ENCODE measurements at regions not wholly inside any gene's neighbourhood (a gene's known extent, or its start where the extent isn't known, plus 50 kb on each side); places are given as distances from the start of the nearest gene placed in this dataset.

DNA sequence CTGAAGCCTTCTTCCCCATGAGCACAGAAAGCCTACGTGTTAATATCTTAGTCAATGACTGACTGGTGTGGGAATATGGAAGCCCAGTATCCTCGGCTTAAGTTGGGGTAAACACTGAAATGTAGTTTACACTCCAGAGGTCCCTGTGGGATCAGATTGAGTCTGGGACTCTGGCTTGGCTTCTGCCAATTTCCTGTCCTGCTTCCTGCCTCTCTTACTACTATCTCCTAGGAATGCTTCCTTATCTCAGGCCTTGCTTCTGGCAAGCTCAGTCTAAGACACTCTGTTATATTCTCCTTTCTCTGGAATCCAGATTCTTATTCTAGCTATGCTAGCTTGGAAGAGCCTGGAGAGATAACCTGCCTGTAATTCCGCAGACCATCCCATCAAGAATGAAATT is 174.0 kb upstream of the LDB2 start:
- H3K36me3 ChIP-seq (ENCODE audit: control insufficient read depth, insufficient read depth, low read length): no peaks in the 10 kb centered on the region
- 82% methylated on average over 3 of the region's 3 CpGs for WGBS (ENCODE audit: insufficient coverage)
- H3K4me1 ChIP-seq (ENCODE audit: control insufficient read depth, insufficient read depth, low read length): no peaks in the 10 kb centered on the region
- H3K27ac ChIP-seq (ENCODE audit: low read length): no peak overlapping the region
- H3K4me3 Mint-ChIP-seq: no peak overlapping the region
- DNase-seq (no peak), ATAC-seq (no peak)
- no peaks in the 10 kb centered on the region for H3K27me3 ChIP-seq (ENCODE audit: control insufficient read depth, insufficient read depth, low read length)
- H3K9me3 ChIP-seq (ENCODE audit: control insufficient read depth, insufficient read depth, low read length): no peaks in the 10 kb centered on the region
- no peak overlapping the region for H3K27ac Mint-ChIP-seq
- H3K36me3 Mint-ChIP-seq: no peaks in the 10 kb centered on the region
- peaks cover 0 to 6% of the 10 kb centered on the region in 2 donors for H3K27me3 Mint-ChIP-seq (ENCODE audit: low read depth in 2 of 2)
- H3K9me3 Mint-ChIP-seq: peaks cover 0 to 2% of the 10 kb centered on the region in 2 donors
- intact Hi-C loops (cut with micrococcal nuclease): no loop called here
- TF ChIP-seq, protein P1, sequence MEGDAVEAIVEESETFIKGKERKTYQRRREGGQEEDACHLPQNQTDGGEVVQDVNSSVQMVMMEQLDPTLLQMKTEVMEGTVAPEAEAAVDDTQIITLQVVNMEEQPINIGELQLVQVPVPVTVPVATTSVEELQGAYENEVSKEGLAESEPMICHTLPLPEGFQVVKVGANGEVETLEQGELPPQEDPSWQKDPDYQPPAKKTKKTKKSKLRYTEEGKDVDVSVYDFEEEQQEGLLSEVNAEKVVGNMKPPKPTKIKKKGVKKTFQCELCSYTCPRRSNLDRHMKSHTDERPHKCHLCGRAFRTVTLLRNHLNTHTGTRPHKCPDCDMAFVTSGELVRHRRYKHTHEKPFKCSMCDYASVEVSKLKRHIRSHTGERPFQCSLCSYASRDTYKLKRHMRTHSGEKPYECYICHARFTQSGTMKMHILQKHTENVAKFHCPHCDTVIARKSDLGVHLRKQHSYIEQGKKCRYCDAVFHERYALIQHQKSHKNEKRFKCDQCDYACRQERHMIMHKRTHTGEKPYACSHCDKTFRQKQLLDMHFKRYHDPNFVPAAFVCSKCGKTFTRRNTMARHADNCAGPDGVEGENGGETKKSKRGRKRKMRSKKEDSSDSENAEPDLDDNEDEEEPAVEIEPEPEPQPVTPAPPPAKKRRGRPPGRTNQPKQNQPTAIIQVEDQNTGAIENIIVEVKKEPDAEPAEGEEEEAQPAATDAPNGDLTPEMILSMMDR (IDR thresholded peaks at IDR 0.05): no peak
- H3K4me1 Mint-ChIP-seq: no peaks in the 10 kb centered on the region
- H3K4me3 ChIP-seq (ENCODE audit: low read length): no peak overlapping the region

DNA sequence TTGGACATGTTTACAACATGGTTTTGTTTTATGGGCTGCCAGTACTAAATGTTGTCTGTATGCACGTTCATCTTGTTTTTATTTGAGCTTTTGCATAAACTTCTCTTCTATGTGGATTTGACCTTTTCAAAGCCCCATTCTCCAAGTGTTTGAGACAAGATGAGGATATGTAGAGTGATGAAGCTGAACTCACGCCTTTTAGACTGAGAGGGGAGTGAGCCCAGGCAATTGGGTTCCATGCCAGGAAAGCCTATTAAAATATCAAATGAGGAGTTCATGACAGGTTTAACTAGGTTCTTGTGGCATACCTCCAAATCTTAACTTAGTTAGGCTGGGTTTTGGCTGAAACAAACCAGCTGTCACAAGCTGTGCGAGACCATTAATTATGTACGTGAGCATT is 170.4 kb upstream of the LDB2 start:
- Mint-ChIP-seq H3K9me3 (peaks cover 0 to 2% of the 10 kb centered on the region in 2 donors), H3K4me1 (no peaks in the 10 kb centered on the region), H3K36me3 (no peaks in the 10 kb centered on the region), H3K4me3 (no peak overlapping the region), H3K27me3 (ENCODE audit: low read depth in 2 of 2) (peaks cover 0 to 6% of the 10 kb centered on the region in 2 donors), H3K27ac (no peak overlapping the region)
- Histone ChIP-seq H3K4me3 (ENCODE audit: low read length) (no peak overlapping the region), H3K27ac (ENCODE audit: low read length) (no peak overlapping the region), H3K27me3 (ENCODE audit: control insufficient read depth, insufficient read depth, low read length) (no peaks in the 10 kb centered on the region), H3K36me3 (ENCODE audit: control insufficient read depth, insufficient read depth, low read length) (no peaks in the 10 kb centered on the region), H3K4me1 (ENCODE audit: control insufficient read depth, insufficient read depth, low read length) (no peaks in the 10 kb centered on the region), H3K9me3 (ENCODE audit: control insufficient read depth, insufficient read depth, low read length) (no peaks in the 10 kb centered on the region)
- DNase-seq (no peak), ATAC-seq (no peak)
- WGBS (ENCODE audit: insufficient coverage): 90% methylated on average over 4 of the region's 4 CpGs
- TF ChIP-seq, protein P1 (IDR thresholded peaks at IDR 0.05): no peak
- intact Hi-C loops (cut with micrococcal nuclease): no loop called here

DNA sequence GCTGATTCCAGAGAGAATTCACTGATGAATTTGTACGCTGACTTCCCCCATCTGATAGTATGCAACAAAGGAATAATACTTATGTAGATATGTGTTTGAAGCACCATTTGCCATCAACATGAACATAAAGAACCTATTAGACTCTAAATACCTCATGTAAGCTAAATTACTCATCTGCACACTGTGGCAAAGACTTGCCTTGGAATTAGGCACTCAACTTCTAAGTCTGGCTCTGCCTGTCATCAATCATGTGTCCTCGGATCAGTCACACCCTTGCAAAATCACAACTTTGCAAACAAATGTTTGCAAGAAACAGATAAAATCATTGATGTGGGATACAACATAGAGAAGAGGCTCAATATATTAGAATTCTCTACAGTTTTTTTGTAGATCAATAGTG is 169.9 kb upstream of the LDB2 start:
- H3K27me3 Mint-ChIP-seq (ENCODE audit: low read depth in 2 of 2): peaks cover 0 to 6% of the 10 kb centered on the region in 2 donors
- peaks cover 0 to 2% of the 10 kb centered on the region in 2 donors for H3K9me3 Mint-ChIP-seq
- Histone ChIP-seq H3K9me3 (ENCODE audit: control insufficient read depth, insufficient read depth, low read length) (no peaks in the 10 kb centered on the region), H3K4me3 (ENCODE audit: low read length) (no peak overlapping the region), H3K36me3 (ENCODE audit: control insufficient read depth, insufficient read depth, low read length) (no peaks in the 10 kb centered on the region), H3K4me1 (ENCODE audit: control insufficient read depth, insufficient read depth, low read length) (no peaks in the 10 kb centered on the region), H3K27me3 (ENCODE audit: control insufficient read depth, insufficient read depth, low read length) (no peaks in the 10 kb centered on the region), H3K27ac (ENCODE audit: low read length) (no peak overlapping the region)
- no peak overlapping the region for H3K27ac Mint-ChIP-seq
- 43% methylated on average over 1 of the region's 2 CpGs for WGBS (ENCODE audit: insufficient coverage)
- intact Hi-C loops (cut with micrococcal nuclease): no loop called here
- no peak for ATAC-seq
- H3K4me3 Mint-ChIP-seq: no peak overlapping the region
- no peak for DNase-seq
- no peaks in the 10 kb centered on the region for H3K36me3 Mint-ChIP-seq
- no peaks in the 10 kb centered on the region for H3K4me1 Mint-ChIP-seq
- TF ChIP-seq, protein P1 (IDR thresholded peaks at IDR 0.05): no peak

DNA sequence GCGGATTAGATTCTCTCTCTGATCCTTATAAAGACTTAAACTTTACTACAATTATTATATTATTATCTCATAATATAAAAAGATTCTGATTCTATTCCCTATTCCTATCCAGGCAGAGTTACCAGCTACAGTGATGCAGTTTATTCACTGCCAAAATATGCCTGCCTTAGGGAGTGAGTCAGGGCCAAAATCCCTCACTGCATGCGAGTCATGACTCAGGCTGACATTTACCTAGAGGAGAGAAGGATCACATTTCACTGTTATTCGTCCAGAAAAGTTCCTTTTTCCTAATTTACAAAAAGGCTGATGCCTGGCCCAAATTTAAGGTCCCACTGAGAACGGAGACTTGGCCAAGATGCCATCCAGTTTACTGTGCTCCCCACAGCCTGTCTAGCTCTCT is 168.5 kb upstream of the LDB2 start:
- Mint-ChIP-seq H3K9me3 (peaks cover 0 to 2% of the 10 kb centered on the region in 2 donors), H3K4me1 (no peaks in the 10 kb centered on the region), H3K4me3 (no peak overlapping the region), H3K27ac (no peak overlapping the region), H3K36me3 (no peaks in the 10 kb centered on the region), H3K27me3 (ENCODE audit: low read depth in 2 of 2) (peaks cover 0 to 6% of the 10 kb centered on the region in 2 donors)
- whole genome bisulfite sequencing (ENCODE audit: insufficient coverage): 73% methylated on average over 3 of the region's 4 CpGs
- ATAC-seq: no peak
- no peak for DNase-seq
- Histone ChIP-seq H3K4me1 (ENCODE audit: control insufficient read depth, insufficient read depth, low read length) (no peaks in the 10 kb centered on the region), H3K9me3 (ENCODE audit: control insufficient read depth, insufficient read depth, low read length) (no peaks in the 10 kb centered on the region), H3K27me3 (ENCODE audit: control insufficient read depth, insufficient read depth, low read length) (no peaks in the 10 kb centered on the region), H3K36me3 (ENCODE audit: control insufficient read depth, insufficient read depth, low read length) (no peaks in the 10 kb centered on the region), H3K27ac (ENCODE audit: low read length) (no peak overlapping the region), H3K4me3 (ENCODE audit: low read length) (no peak overlapping the region)
- TF ChIP-seq, protein P1 (IDR thresholded peaks at IDR 0.05): no peak
- intact Hi-C loops (cut with micrococcal nuclease): no loop called here
